ENCODE measurements at regions not wholly inside any gene's neighbourhood (a gene's known extent, or its start where the extent isn't known, plus 50 kb on each side); places are given as distances from the start of the nearest gene placed in this dataset.

GRCh38 chr2:15797231-15797938 is 143.0 kb upstream of the MYCN start:
- Histone ChIP-seq H3K9me3 (no peaks in the 10 kb centered on the region), H3K27ac (no peak overlapping the region), H3K4me1 (no peaks in the 10 kb centered on the region), H3K36me3 (no peaks in the 10 kb centered on the region), H3K4me3 (no peak overlapping the region), H3K27me3 (no peaks in the 10 kb centered on the region)
- DNase-seq: no peak
- TF ChIP-seq CTCF (IDR thresholded peaks at IDR 0.05): no peak
- no peak for TF ChIP-seq POLR2A (IDR thresholded peaks at IDR 0.05)

- DNase-seq: no peak
- Histone ChIP-seq H3K4me1 (no peaks in the 10 kb centered on the region), H3K27ac (no peak overlapping the region), H3K9me3 (no peaks in the 10 kb centered on the region), H3K36me3 (no peaks in the 10 kb centered on the region), H3K4me3 (no peak overlapping the region), H3K27me3 (no peaks in the 10 kb centered on the region)
- no peak for TF ChIP-seq POLR2A (IDR thresholded peaks at IDR 0.05)
- TF ChIP-seq CTCF (IDR thresholded peaks at IDR 0.05): no peak
These were observed 142.4 kb upstream of the MYCN start for GRCh38 chr2:15797939-15798281.

- DNase-seq: no peak
- TF ChIP-seq POLR2A (IDR thresholded peaks at IDR 0.05) (no peak), CTCF (IDR thresholded peaks at IDR 0.05) (no peak)
These were observed 141.5 kb upstream of the MYCN start for GRCh38 chr2:15798701-15799431.

GRCh38 chr2:15799432-15799827 is 140.9 kb upstream of the MYCN start:
- no peak overlapping the region for H3K4me3 ChIP-seq
- no peaks in the 10 kb centered on the region for H3K4me1 ChIP-seq
- no peak overlapping the region for H3K27ac ChIP-seq
- H3K36me3 ChIP-seq: no peaks in the 10 kb centered on the region
- no peak for DNase-seq
- no peaks in the 10 kb centered on the region for H3K9me3 ChIP-seq
- TF ChIP-seq CTCF (IDR thresholded peaks at IDR 0.05) (no peak), POLR2A (IDR thresholded peaks at IDR 0.05) (no peak)
- H3K27me3 ChIP-seq: no peaks in the 10 kb centered on the region

More at GRCh38 chr2:15798701-15799431, 141.5 kb upstream of the MYCN start:
- no peaks in the 10 kb centered on the region for H3K27me3 ChIP-seq
- H3K36me3 ChIP-seq: no peaks in the 10 kb centered on the region
- no peak overlapping the region for H3K27ac ChIP-seq
- H3K4me3 ChIP-seq: no peak overlapping the region
- H3K9me3 ChIP-seq: no peaks in the 10 kb centered on the region
- no peaks in the 10 kb centered on the region for H3K4me1 ChIP-seq

- Histone ChIP-seq H3K27me3 (no peaks in the 10 kb centered on the region), H3K27ac (no peak overlapping the region), H3K36me3 (no peaks in the 10 kb centered on the region), H3K9me3 (no peaks in the 10 kb centered on the region), H3K4me3 (no peak overlapping the region), H3K4me1 (no peaks in the 10 kb centered on the region)
- no peak for DNase-seq
- TF ChIP-seq CTCF (IDR thresholded peaks at IDR 0.05): no peak
- TF ChIP-seq POLR2A (IDR thresholded peaks at IDR 0.05): no peak
These were observed 139.6 kb upstream of the MYCN start for GRCh38 chr2:15800495-15801329.

Measured in Peyer's patch (tissue), 4 donors.